ENCODE measurements at regions not wholly inside any gene's neighbourhood (a gene's known extent, or its start where the extent isn't known, plus 50 kb on each side); places are given as distances from the start of the nearest gene placed in this dataset.

DNA sequence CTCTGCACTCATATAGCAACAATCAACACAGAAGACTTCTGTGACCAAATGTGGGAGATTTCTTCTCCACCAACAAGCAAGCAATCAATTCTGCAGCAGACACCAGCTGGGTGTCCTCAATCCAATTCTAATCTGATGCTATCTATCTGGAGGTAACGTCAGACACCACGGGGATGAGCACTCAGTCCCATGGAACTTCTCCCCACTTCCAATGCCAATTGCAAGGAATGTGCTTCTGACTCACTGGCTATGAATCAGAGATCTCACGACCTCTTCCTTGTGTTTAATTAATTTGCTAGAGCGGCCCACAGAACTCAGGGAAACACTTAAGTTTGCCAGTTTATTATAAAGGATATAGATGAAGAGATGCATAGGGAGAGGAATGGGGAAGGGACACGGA is 103.5 kb upstream of the SIRPG start:
- DNase-seq (ENCODE audit: low read depth) = peak; percentile 86
- TF ChIP-seq, protein P1, sequence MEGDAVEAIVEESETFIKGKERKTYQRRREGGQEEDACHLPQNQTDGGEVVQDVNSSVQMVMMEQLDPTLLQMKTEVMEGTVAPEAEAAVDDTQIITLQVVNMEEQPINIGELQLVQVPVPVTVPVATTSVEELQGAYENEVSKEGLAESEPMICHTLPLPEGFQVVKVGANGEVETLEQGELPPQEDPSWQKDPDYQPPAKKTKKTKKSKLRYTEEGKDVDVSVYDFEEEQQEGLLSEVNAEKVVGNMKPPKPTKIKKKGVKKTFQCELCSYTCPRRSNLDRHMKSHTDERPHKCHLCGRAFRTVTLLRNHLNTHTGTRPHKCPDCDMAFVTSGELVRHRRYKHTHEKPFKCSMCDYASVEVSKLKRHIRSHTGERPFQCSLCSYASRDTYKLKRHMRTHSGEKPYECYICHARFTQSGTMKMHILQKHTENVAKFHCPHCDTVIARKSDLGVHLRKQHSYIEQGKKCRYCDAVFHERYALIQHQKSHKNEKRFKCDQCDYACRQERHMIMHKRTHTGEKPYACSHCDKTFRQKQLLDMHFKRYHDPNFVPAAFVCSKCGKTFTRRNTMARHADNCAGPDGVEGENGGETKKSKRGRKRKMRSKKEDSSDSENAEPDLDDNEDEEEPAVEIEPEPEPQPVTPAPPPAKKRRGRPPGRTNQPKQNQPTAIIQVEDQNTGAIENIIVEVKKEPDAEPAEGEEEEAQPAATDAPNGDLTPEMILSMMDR (conservative IDR thresholded peaks at IDR 0.05; ENCODE audit: low read length) = no peak
- H3K4me3 ChIP-seq (ENCODE audit: low read length) = no peak overlapping the region

DNA sequence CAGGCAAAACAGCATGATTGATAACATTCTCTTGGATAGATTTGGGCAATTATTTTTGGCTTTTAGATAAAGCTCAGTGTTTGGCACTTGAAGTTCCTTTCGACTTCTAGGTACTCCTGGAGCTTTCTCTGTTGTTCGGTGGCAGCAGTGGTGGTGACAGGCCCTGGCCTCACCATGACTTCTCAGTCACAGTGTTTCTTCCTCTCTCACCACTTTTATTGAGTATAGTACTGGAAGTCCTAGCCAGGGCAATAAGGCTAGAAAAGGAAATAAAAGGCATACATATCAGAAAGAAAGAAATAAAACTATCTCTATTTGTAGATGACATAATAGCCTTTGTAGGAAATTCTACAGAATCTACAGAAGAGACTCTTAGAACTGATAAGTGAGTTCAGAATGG is 101.2 kb upstream of the SIRPG start:
- no peak overlapping the region for H3K4me3 ChIP-seq (ENCODE audit: low read length)
- no peak for DNase-seq (ENCODE audit: low read depth)
- TF ChIP-seq, protein P1 (conservative IDR thresholded peaks at IDR 0.05; ENCODE audit: low read length) = no peak

DNA sequence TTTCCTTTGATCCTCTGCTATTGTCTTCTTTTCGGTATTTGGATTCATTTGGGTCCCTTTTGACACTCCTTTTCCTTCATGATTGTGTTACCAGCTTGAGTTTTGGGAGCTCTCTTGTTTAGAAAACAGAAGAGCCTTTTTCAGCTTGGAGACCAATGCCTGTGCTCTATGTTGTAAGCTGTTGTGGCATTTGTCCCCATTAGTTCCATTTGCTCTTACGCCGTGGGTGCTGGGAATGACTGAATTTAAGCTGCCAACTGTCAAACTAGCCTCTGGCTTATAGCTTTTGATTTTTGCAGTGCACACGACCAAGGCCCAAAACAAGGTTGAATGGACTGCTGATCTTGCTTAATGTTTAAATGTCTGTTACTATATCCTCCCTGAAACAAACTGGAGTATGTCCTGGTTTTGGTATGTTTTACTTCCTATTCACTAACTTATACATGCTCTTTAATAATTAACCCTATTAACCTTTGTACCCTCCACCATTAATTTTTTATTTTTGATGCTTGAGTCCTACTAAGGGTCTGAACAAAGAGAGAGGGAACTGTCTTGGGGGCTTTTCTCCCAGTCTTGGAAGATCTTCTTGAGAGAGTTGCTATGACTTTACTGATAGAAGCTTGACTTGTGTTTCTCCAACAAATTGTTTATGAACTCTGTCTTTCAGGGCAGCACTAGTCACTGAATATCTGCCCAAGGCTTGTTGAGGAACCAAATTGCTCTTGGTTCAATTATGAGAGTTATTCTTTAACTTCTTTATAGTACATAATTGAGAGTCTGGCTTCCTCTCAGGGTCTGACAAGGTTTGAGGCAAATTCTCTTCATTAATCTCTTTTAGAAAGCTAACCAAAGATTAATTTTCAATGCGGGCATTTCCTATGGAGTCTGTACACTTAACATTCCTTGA is 100.3 kb upstream of the SIRPG start:
- no peak for DNase-seq (ENCODE audit: low read depth)
- TF ChIP-seq, protein P1 (conservative IDR thresholded peaks at IDR 0.05; ENCODE audit: low read length) = no peak
- H3K4me3 ChIP-seq (ENCODE audit: low read length) = no peak overlapping the region

DNA sequence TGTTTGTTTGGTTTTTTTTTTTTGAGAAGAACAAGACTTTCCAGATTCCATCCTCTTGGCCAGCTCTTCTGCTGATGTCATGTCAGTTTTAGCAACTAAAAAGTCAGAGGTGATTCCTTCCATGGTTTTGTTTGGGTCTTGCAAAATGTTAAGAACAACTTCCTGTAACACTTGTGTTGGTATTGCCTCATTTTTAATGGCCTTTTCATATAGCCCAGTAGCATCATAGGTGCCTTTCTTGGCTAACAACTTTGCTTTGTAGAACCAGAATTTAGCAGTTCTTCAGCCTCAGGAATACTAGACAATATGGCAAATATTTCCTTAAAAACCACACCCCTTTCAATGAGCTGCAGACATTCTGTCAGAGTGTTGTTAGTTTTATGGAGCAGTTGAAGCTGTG is 99.5 kb upstream of the SIRPG start:
- peak; percentile 8 for DNase-seq (ENCODE audit: low read depth)
- no peak overlapping the region for H3K4me3 ChIP-seq (ENCODE audit: low read length)
- TF ChIP-seq, protein P1 (conservative IDR thresholded peaks at IDR 0.05; ENCODE audit: low read length) = no peak

DNA sequence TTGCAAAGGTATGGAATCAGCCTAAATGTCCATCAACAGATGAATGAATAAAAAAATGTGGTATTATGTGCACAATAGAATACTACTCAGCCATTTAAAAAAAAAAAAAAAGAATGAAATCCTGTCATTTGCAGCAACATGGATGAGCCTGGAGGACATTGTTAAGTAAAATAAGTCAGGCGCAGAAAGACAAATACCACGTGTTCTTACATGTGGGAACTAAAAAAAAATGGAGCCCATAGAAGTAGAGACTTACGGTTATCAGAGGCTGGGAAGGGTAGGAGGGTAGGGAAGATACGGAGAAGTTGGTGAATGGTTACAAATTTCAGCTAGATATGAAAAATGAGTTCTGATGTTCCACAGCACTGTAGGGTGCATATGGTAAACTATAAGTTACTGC is 97.2 kb upstream of the SIRPG start:
- no peak overlapping the region for H3K4me3 ChIP-seq (ENCODE audit: low read length)
- TF ChIP-seq, protein P1 (conservative IDR thresholded peaks at IDR 0.05; ENCODE audit: low read length) = no peak
- DNase-seq (ENCODE audit: low read depth) = no peak

DNA sequence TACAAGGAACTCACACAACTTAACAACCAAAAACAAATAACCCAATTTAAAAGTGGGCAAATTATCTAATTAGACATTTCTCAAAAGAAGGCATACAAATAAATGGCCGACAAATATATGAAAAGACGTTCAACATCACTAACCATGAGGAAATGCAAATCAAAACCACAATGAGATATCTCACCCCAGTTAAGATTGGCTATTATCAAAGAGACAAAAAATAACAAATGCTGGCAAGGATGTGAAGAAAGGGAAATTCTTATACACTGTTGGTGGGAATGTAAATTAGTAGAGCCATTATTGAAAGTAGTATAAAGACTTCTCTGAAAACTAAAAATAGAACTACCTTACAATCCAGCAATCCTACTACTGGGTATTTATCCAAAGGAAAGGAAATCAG is 96.7 kb upstream of the SIRPG start:
- no peak for DNase-seq (ENCODE audit: low read depth)
- TF ChIP-seq, protein P1 (conservative IDR thresholded peaks at IDR 0.05; ENCODE audit: low read length) = no peak
- H3K4me3 ChIP-seq (ENCODE audit: low read length) = no peak overlapping the region

DNA sequence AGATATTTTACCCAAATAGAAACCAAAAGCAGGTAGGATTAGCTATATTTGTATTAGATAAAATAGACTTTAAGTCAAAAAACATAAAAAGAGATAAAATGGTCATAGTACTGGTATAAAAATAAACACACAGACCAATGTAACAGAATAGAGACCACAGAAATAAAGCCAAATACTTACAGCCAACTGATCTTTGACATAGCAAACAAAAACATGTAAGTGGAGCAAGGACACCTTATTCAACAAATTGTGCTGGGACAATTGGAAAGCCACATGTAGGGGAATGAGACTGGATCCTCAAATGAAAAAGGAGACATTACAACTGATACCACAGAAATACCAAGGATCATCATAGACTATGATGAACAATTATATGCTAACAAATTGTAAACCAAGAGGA is 94.5 kb upstream of the SIRPG start:
- H3K4me3 ChIP-seq (ENCODE audit: low read length) = no peak overlapping the region
- no peak for DNase-seq (ENCODE audit: low read depth)
- TF ChIP-seq, protein P1 (conservative IDR thresholded peaks at IDR 0.05; ENCODE audit: low read length) = no peak

Measured in AG10803 (cell line).